GM18505 (cell line): ENCODE measurements at regions not wholly inside any gene's neighbourhood (a gene's known extent, or its start where the extent isn't known, plus 50 kb on each side); places are given as distances from the start of the nearest gene placed in this dataset.

ENCODE experiments used
- ATAC-seq: cut with Tn5 transposase; IDR thresholded peaks from one replicate; pipeline ENCODE4 v1.9.1; 2021; ENCODE audit not compliant: unreplicated experiment
- POLR2A ChIP-seq: IDR thresholded peaks from 4 replicates; pipeline ENCODE4 v1.6.1; 2011; ENCODE audit warnings: borderline replicate concordance; ENCODE audit not compliant: insufficient read depth, insufficient read length; ENCODE audit errors: extremely low read depth

- no peak for ATAC-seq
- TF ChIP-seq POLR2A: no peak
Observed at GRCh38 chr13:44320611-44321010, 53.0 kb upstream of the SERP2 start.

DNA sequence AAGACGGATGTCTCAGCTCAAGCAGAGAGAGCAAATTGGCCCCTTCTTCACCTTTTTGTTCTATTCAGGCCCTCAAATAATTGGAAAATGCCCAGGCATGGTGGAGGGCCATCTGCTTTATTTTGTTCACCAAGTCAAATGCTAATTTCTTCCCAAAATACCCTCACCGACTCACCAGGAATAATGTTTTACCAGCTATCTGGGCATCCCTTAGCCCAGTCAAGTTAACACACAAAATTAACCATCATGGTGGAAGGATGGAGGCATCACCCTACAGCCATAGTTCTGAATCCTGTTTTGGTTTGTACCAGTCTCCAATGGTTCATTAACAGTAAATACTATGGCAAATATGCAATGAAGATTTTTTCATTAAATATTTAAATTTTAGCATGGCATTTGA lies 51.7 kb upstream of the SERP2 start:
- no peak for TF ChIP-seq POLR2A
- ATAC-seq: no peak

- no peak for ATAC-seq
- no peak for TF ChIP-seq POLR2A
Observed at GRCh38 chr13:44322928-44323327, 50.7 kb upstream of the SERP2 start.

GRCh38 chr13:44323754-44324153 lies 49.9 kb upstream of the SERP2 start:
- no peak for TF ChIP-seq POLR2A
- no peak for ATAC-seq
